ENCODE measurements at regions not wholly inside any gene's neighbourhood (a gene's known extent, or its start where the extent isn't known, plus 50 kb on each side); places are given as distances from the start of the nearest gene placed in this dataset.

DNA sequence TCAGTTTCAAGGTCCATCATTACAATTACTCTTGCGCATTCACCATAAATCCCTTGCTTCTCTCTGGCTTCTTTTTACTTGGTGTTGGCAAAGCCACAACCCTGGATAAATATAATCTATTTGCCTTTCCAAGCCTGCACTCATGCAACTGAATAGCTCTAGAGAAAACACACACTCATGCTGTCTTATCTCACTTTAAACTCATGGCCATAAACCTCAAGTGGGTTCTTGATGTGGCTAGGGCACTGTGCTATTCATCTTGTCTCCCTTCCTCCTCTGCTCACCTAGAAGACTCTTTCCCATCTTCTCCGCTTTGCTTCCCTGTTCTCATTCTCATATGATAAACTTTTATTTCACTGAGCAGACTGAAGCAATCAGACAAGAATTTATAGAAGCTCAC lies 165.4 kb upstream of the MTPN start:
- H3K9me3 Mint-ChIP-seq (ENCODE audit: insufficient read depth): no peaks in the 10 kb centered on the region
- H3K79me2 ChIP-seq (ENCODE audit: control insufficient read depth, insufficient read depth, low read length): no peaks in the 10 kb centered on the region
- H3K9me3 ChIP-seq (ENCODE audit: control extremely low read depth in 1 of 3, control insufficient read depth in 2 of 3, insufficient read depth in 1 of 3, low read length in 2 of 3): no peaks in the 10 kb centered on the region
- H3K4me1 Mint-ChIP-seq: no peaks in the 10 kb centered on the region
- no peaks in the 10 kb centered on the region for H3K4me1 ChIP-seq (ENCODE audit: control insufficient read depth in 2 of 2, insufficient read depth in 2 of 2, low read length in 2 of 2)
- H2AFZ ChIP-seq (ENCODE audit: insufficient read depth, low read depth, low read length, poor library complexity, severe bottlenecking): no peak overlapping the region
- ATAC-seq (ENCODE audit: low read depth) (no peak), DNase-seq (no peak)
- no peaks in the 10 kb centered on the region for H3K27me3 Mint-ChIP-seq
- intact Hi-C loops (cut with micrococcal nuclease): no loop called here
- no peak overlapping the region for H3K4me3 ChIP-seq (ENCODE audit: control extremely low read depth in 1 of 5, extremely low read depth in 1 of 5, insufficient read depth in 1 of 5, low read depth in 2 of 5, low read length in 4 of 5)
- POLR2A ChIA-PET: no interaction called here
- no peak overlapping the region for H3K27ac Mint-ChIP-seq
- H3K4me2 ChIP-seq (replicated peaks; ENCODE audit: low read depth, low read length, poor library complexity, severe bottlenecking): no peak overlapping the region
- no peak for TF ChIP-seq EZH2 (IDR thresholded peaks at IDR 0.05; ENCODE audit: borderline replicate concordance, insufficient read depth, low read depth, low read length, poor library complexity, severe bottlenecking)
- TF ChIP-seq CTCF (IDR thresholded peaks at IDR 0.05): no peak
- no peaks in the 10 kb centered on the region for H4K20me1 ChIP-seq (ENCODE audit: control insufficient read depth, insufficient read depth, low read length, poor library complexity, severe bottlenecking)
- 94% methylated on average over 2 of the region's 2 CpGs for WGBS (ENCODE audit: insufficient coverage)
- CTCF ChIA-PET: no interaction called here
- no peak overlapping the region for H3K9ac ChIP-seq (ENCODE audit: low read length)
- H3K36me3 ChIP-seq (replicated peaks in 1 of 2; ENCODE audit: control extremely low read depth in 1 of 2, control insufficient read depth in 1 of 2, extremely low read depth in 1 of 2, insufficient read depth in 2 of 2, low read length in 1 of 2): no peaks in the 10 kb centered on the region
- H3K4me3 Mint-ChIP-seq: no peak overlapping the region
- no peaks in the 10 kb centered on the region for H3K27me3 ChIP-seq (replicated peaks in 1 of 4; ENCODE audit: control extremely low read depth in 1 of 4, control insufficient read depth in 3 of 4, insufficient read depth in 4 of 4, low read length in 3 of 4)
- H3K27ac ChIP-seq (ENCODE audit: low read length in 2 of 2): no peak overlapping the region

- intact Hi-C loops (cut with micrococcal nuclease): no loop called here
- CTCF ChIA-PET: interaction anchor here (1.5 kb wide), 1 partner anchor 25 kb away, joined by 4 read pairs; no protein-coding TSS in a partner anchor
- DNase-seq (no peak), ATAC-seq (ENCODE audit: low read depth) (no peak)
- Mint-ChIP-seq H3K27ac (no peak overlapping the region), H3K9me3 (ENCODE audit: insufficient read depth) (no peaks in the 10 kb centered on the region), H3K4me1 (no peaks in the 10 kb centered on the region), H3K4me3 (no peak overlapping the region), H3K27me3 (peaks cover 6% of the 10 kb centered on the region)
- H3K9ac ChIP-seq (ENCODE audit: low read length): no peak overlapping the region
- H3K27ac ChIP-seq (ENCODE audit: low read length in 2 of 2): no peak overlapping the region
- no peaks in the 10 kb centered on the region for H4K20me1 ChIP-seq (ENCODE audit: control insufficient read depth, insufficient read depth, low read length, poor library complexity, severe bottlenecking)
- WGBS (ENCODE audit: insufficient coverage): 80% methylated on average over 1 of the region's 3 CpGs
- no peak overlapping the region for H2AFZ ChIP-seq (ENCODE audit: insufficient read depth, low read depth, low read length, poor library complexity, severe bottlenecking)
- POLR2A ChIA-PET: no interaction called here
- no peak overlapping the region for H3K4me2 ChIP-seq (replicated peaks; ENCODE audit: low read depth, low read length, poor library complexity, severe bottlenecking)
- H3K79me2 ChIP-seq (ENCODE audit: control insufficient read depth, insufficient read depth, low read length): no peaks in the 10 kb centered on the region
- no peaks in the 10 kb centered on the region for H3K4me1 ChIP-seq (ENCODE audit: control insufficient read depth in 2 of 2, insufficient read depth in 2 of 2, low read length in 2 of 2)
- no peaks in the 10 kb centered on the region for H3K27me3 ChIP-seq (replicated peaks in 1 of 4; ENCODE audit: control extremely low read depth in 1 of 4, control insufficient read depth in 3 of 4, insufficient read depth in 4 of 4, low read length in 3 of 4)
- TF ChIP-seq EZH2 (IDR thresholded peaks at IDR 0.05; ENCODE audit: borderline replicate concordance, insufficient read depth, low read depth, low read length, poor library complexity, severe bottlenecking): no peak
- no peak for TF ChIP-seq CTCF (IDR thresholded peaks at IDR 0.05)
- no peak overlapping the region for H3K4me3 ChIP-seq (ENCODE audit: control extremely low read depth in 1 of 5, extremely low read depth in 1 of 5, insufficient read depth in 1 of 5, low read depth in 2 of 5, low read length in 4 of 5)
- H3K36me3 ChIP-seq (replicated peaks in 1 of 2; ENCODE audit: control extremely low read depth in 1 of 2, control insufficient read depth in 1 of 2, extremely low read depth in 1 of 2, insufficient read depth in 2 of 2, low read length in 1 of 2): no peaks in the 10 kb centered on the region
- no peaks in the 10 kb centered on the region for H3K9me3 ChIP-seq (ENCODE audit: control extremely low read depth in 1 of 3, control insufficient read depth in 2 of 3, insufficient read depth in 1 of 3, low read length in 2 of 3)
Observed at GRCh38 chr7:136140469-136140868, 163.3 kb upstream of the MTPN start.

All from B cell (primary cell).